ENCODE measurements at regions not wholly inside any gene's neighbourhood (a gene's known extent, or its start where the extent isn't known, plus 50 kb on each side); places are given as distances from the start of the nearest gene placed in this dataset.
"Not testable (repeated sequence)": the region's sequence is repeated elsewhere in the genome, so short reads cannot be mapped to it uniquely, and the experiment has no call there.

DNA sequence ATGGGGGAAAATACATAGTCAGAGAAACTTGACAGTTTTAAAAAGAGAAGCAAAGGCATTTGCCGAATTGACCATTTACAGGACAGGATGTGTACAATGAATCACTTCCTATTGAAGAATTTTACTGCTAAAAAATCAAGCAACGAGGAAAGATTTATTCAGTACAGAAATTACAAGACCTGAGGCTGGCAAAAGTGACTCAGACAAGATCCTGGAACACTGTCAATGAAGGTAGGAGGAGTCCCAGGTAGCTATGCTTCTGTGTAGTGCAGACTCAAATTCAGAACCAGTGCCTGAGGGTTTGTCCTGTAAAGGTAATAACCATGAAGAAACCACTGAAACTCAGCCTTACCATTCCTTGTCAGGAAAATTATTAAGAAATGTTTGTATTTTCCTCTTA lies 120.9 kb downstream of the ZMAT3 start:
- intact Hi-C loops (cut with DNase I): no loop called here
- no peaks in the 10 kb centered on the region for H3K9me3 ChIP-seq
- WGBS, 2 donors: 61 to 72% methylated on average over 2 of the region's 2 CpGs
- H3K36me3 ChIP-seq (replicated peaks in 1 of 2; ENCODE audit: insufficient read depth in 1 of 2, low read depth in 2 of 2): no peaks in the 10 kb centered on the region
- H3K27ac ChIP-seq: no peak overlapping the region
- no peak for ATAC-seq
- DNase-seq: no peak
- H3K4me3 ChIP-seq: no peak overlapping the region
- H3K4me1 ChIP-seq: no peaks in the 10 kb centered on the region
- no peaks in the 10 kb centered on the region for H3K27me3 ChIP-seq
- no peak for TF ChIP-seq POLR2A (IDR thresholded peaks at IDR 0.05)
- TF ChIP-seq, protein P1, sequence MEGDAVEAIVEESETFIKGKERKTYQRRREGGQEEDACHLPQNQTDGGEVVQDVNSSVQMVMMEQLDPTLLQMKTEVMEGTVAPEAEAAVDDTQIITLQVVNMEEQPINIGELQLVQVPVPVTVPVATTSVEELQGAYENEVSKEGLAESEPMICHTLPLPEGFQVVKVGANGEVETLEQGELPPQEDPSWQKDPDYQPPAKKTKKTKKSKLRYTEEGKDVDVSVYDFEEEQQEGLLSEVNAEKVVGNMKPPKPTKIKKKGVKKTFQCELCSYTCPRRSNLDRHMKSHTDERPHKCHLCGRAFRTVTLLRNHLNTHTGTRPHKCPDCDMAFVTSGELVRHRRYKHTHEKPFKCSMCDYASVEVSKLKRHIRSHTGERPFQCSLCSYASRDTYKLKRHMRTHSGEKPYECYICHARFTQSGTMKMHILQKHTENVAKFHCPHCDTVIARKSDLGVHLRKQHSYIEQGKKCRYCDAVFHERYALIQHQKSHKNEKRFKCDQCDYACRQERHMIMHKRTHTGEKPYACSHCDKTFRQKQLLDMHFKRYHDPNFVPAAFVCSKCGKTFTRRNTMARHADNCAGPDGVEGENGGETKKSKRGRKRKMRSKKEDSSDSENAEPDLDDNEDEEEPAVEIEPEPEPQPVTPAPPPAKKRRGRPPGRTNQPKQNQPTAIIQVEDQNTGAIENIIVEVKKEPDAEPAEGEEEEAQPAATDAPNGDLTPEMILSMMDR (IDR thresholded peaks at IDR 0.05): no peak

DNA sequence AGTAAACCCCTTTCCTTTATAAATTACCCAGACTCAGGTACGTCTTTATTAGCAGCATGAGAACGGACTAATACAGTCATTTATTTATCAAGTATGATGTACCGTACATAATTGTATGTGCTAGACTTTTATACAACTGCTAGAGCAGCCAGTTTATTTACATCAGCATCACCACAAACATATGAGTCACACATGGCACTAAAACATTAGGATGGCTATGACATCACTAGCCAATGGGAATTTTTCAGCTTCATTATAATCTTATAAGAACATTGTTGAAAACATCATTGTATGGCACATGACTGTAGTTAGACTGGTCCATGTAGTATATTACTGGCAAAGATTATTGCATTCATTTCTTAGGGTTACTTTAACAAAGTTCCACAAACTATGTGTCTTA lies 121.7 kb downstream of the ZMAT3 start:
- 80 to 89% methylated on average over 3 of the region's 3 CpGs for WGBS, 2 donors
- DNase-seq (no peak), ATAC-seq (no peak)
- intact Hi-C loops (cut with DNase I): no loop called here
- no peaks in the 10 kb centered on the region for H3K4me1 ChIP-seq
- no peaks in the 10 kb centered on the region for H3K36me3 ChIP-seq (replicated peaks in 1 of 2; ENCODE audit: insufficient read depth in 1 of 2, low read depth in 2 of 2)
- H3K9me3 ChIP-seq: no peaks in the 10 kb centered on the region
- H3K27ac ChIP-seq: no peak overlapping the region
- TF ChIP-seq, protein P1 (IDR thresholded peaks at IDR 0.05): no peak
- no peak for TF ChIP-seq POLR2A (IDR thresholded peaks at IDR 0.05)
- no peak overlapping the region for H3K4me3 ChIP-seq
- no peaks in the 10 kb centered on the region for H3K27me3 ChIP-seq

DNA sequence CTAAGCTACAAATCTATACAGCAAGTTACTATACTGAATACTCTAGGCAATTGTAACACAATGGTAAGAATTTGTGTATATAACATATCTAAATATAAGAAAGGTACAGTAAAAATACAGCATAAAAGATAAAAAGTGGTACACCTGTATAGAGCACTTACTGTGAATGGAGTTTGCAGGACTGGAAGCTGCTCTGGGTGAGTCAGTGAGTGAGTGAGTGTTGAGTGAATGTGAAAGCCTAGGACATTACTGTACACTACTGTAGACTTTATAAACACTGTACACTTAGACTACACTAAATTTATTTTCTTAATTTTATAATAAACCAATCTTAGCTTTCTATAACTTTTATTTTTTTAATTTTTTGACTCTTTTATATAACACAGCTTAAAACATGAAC lies 123.1 kb downstream of the ZMAT3 start:
- no peaks in the 10 kb centered on the region for H3K4me1 ChIP-seq
- no peaks in the 10 kb centered on the region for H3K9me3 ChIP-seq
- no peak overlapping the region for H3K4me3 ChIP-seq
- no peaks in the 10 kb centered on the region for H3K27me3 ChIP-seq
- ATAC-seq (no peak), DNase-seq (no peak)
- H3K27ac ChIP-seq: no peak overlapping the region
- H3K36me3 ChIP-seq (replicated peaks in 1 of 2; ENCODE audit: insufficient read depth in 1 of 2, low read depth in 2 of 2): no peaks in the 10 kb centered on the region
- TF ChIP-seq, protein P1 (IDR thresholded peaks at IDR 0.05): no peak
- no peak for TF ChIP-seq POLR2A (IDR thresholded peaks at IDR 0.05)
- intact Hi-C loops (cut with DNase I): no loop called here

DNA sequence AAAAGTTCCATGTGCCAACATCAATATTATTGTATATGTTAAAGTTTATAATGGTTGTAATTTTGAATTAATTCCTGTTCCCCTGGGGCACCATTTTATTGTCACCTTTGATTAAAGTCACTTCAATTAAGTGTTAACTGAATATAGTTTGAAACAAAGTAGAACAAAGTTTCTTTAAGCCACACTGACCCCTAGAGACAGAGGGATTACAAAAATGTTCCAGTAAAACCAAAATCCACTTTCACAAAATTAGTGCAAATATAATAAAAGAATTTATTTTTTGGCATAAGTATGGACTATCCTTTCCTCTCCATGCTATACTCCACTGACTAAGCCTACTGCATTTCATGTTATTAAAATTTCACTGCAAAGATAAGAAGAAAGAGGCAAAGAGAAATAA lies 123.9 kb downstream of the ZMAT3 start:
- H3K4me3 ChIP-seq: no peak overlapping the region
- no peak for ATAC-seq
- H3K27me3 ChIP-seq: no peaks in the 10 kb centered on the region
- H3K4me1 ChIP-seq: no peaks in the 10 kb centered on the region
- no peaks in the 10 kb centered on the region for H3K9me3 ChIP-seq
- TF ChIP-seq POLR2A (IDR thresholded peaks at IDR 0.05): no peak
- TF ChIP-seq, protein P1 (IDR thresholded peaks at IDR 0.05): no peak
- H3K36me3 ChIP-seq (replicated peaks in 1 of 2; ENCODE audit: insufficient read depth in 1 of 2, low read depth in 2 of 2): no peaks in the 10 kb centered on the region
- no peak for DNase-seq
- intact Hi-C loops (cut with DNase I): no loop called here
- no peak overlapping the region for H3K27ac ChIP-seq

DNA sequence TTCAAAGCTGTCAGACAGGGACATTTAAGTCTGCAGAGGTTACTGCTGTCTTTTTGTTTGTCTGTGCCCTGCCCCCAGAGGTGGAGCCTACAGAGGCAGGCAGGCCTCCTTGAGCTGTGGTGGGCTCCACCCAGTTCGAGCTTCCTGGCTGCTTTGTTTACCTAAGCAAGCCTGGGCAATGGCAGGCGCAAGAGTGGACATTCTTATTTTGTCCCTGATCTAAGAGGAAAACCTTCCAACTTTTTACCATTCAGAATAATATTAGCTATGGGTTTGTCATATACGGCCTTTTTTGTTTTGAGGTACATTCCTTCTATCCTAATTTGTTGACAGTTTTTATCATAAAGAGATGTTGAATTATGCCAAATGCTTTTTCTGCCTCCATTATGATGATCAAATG lies 129.3 kb downstream of the ZMAT3 start:
- H3K27ac ChIP-seq; H3K4me1 ChIP-seq; H3K36me3 ChIP-seq (replicated peaks in 1 of 2; ENCODE audit: insufficient read depth in 1 of 2, low read depth in 2 of 2); H3K4me3 ChIP-seq; H3K27me3 ChIP-seq; intact Hi-C loops (cut with DNase I); DNase-seq; ATAC-seq; H3K9me3 ChIP-seq: not testable (repeated sequence)
- WGBS, 2 donors: 38 to 52% methylated on average over 3 of the region's 3 CpGs
